Endometrium (tissue), 2 donors: ENCODE measurements at regions not wholly inside any gene's neighbourhood (a gene's known extent, or its start where the extent isn't known, plus 50 kb on each side); places are given as distances from the start of the nearest gene placed in this dataset.
"Not testable (repeated sequence)": the region's sequence is repeated elsewhere in the genome, so short reads cannot be mapped to it uniquely, and the experiment has no call there.

ENCODE experiments used
- FAIRE-seq: peaks from 2 replicates; lab custom pipeline; 2012; peaks lifted over from hg19 to GRCh38; lab: Jason Lieb, UNC
- donor health status: control.
- donor health status: control.

- no peak for FAIRE-seq
Measured at GRCh38 chr2:234802071-234802844, 149.6 kb upstream of the SH3BP4 start.

GRCh38 chr2:234797566-234798250 is 154.1 kb upstream of the SH3BP4 start:
- no peak for FAIRE-seq

- no peak for FAIRE-seq
Measured at GRCh38 chr2:234796045-234796591, 155.7 kb upstream of the SH3BP4 start.

- no peak for FAIRE-seq
Measured at GRCh38 chr2:234795272-234795920, 156.4 kb upstream of the SH3BP4 start.

- no peak for FAIRE-seq
Measured at GRCh38 chr2:234794866-234795265, 157.0 kb upstream of the SH3BP4 start.

GRCh38 chr2:234793212-234793785 is 158.5 kb upstream of the SH3BP4 start:
- no peak for FAIRE-seq

GRCh38 chr2:234792621-234793022 is 159.2 kb upstream of the SH3BP4 start:
- FAIRE-seq, result no peak

GRCh38 chr2:234792096-234792495 is 159.7 kb upstream of the SH3BP4 start:
- FAIRE-seq, result not testable (repeated sequence)

- FAIRE-seq, result no peak
Measured at GRCh38 chr2:234790380-234790779, 161.4 kb upstream of the SH3BP4 start.

- no peak for FAIRE-seq
Measured at GRCh38 chr2:234789556-234790325, 162.1 kb upstream of the SH3BP4 start.

- FAIRE-seq, result no peak
Measured at GRCh38 chr2:234788841-234789240, 163.0 kb upstream of the SH3BP4 start.

GRCh38 chr2:234788381-234788780 is 163.4 kb upstream of the SH3BP4 start:
- no peak for FAIRE-seq

GRCh38 chr2:234787114-234787513 is 164.7 kb upstream of the SH3BP4 start:
- FAIRE-seq, result no peak

GRCh38 chr2:234773764-234774409 is 177.9 kb upstream of the SH3BP4 start:
- no peak for FAIRE-seq

GRCh38 chr2:234773129-234773528 is 178.7 kb upstream of the SH3BP4 start:
- FAIRE-seq, result no peak

GRCh38 chr2:234772733-234773060 is 179.1 kb upstream of the SH3BP4 start:
- FAIRE-seq, result no peak

GRCh38 chr2:234771980-234772732 is 179.7 kb upstream of the SH3BP4 start:
- FAIRE-seq, result no peak

GRCh38 chr2:234771176-234771575 is 180.6 kb upstream of the SH3BP4 start:
- no peak for FAIRE-seq

GRCh38 chr2:234770715-234771141 is 181.1 kb upstream of the SH3BP4 start:
- no peak for FAIRE-seq

GRCh38 chr2:234770031-234770506 is 181.7 kb upstream of the SH3BP4 start:
- FAIRE-seq, result no peak
